GM19452 (cell line): ENCODE measurements at regions not wholly inside any gene's neighbourhood (a gene's known extent, or its start where the extent isn't known, plus 50 kb on each side); places are given as distances from the start of the nearest gene placed in this dataset.

Experiments used
- ATAC-seq: cut with Tn5 transposase; IDR thresholded peaks from one replicate; pipeline ENCODE4 v1.9.1; 2021; ENCODE audit not compliant: unreplicated experiment

DNA sequence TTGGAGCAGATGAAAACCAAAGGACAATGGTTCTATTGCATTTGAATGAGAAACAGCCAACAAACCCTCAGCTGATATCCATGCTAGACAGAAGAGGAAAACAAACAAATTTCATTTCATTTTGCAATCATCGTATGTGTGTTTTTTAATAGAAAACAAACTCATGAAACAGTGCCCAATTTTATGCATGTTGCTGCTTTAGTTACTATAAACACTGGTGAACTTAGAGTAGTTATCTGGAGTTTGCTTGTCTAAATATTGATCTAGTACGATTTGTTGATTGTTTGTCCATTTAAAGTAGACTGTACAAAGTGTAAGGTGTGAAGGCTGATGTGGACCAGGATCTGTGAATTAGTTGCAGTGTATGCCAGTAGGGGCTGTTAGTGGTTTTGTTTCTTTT lies 166.6 kb downstream of the KITLG start:
- ATAC-seq, result no peak

DNA sequence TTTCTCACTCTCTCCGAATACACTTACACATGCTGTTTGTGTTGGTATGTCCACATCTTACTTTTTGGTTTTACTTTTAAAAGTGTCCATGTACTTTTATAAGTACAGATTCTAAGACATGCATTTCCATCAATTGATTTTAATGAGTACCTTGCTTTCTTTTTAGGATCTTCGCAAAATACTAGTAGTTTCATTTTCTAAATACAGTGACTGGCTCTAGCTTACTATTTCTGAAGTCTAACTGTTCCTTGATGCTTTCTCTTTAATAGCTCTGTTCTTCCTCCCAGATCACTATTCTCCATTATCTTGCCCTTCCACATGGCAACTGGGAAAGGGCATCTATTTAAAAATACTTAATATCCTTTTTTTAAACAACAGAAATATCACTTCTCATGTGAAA lies 164.1 kb downstream of the KITLG start:
- no peak for ATAC-seq

DNA sequence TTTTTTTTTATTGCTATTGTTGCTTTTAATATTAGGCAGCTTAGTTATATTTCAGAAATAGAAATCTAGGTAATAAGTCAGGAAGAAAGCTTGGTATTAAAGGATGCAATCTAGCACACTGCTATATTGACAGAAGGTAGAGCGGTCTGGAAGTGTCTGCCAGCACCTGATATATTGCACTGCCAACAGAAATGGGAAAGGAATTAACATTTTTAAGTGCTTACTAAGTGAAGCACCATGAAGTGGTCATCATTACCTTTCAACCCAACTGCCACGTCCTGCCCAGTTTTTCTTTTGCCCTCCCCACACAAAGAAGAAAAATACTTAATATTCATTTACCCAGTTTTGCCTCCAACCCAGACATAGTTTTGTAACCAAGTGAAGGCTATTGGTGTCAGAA lies 163.5 kb downstream of the KITLG start:
- ATAC-seq, result no peak

DNA sequence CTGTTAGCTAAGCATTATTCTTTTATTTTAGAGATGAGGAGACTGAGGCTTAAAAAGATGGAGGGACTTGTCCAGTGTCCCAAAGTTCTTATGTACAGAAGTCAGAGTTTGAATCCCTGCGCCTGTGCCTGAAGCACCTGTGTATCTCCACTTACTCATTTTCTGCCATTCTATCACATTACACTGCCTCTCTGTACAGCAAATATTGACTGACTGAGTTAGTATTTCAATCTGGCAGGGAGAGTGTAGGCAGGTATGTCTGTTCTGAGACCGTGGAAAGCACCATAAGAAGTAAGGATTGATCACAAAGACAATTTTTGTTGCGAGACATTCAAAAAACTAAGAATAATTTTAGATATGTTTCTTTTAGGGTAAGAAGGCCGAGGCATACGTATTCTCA lies 162.7 kb downstream of the KITLG start:
- no peak for ATAC-seq

DNA sequence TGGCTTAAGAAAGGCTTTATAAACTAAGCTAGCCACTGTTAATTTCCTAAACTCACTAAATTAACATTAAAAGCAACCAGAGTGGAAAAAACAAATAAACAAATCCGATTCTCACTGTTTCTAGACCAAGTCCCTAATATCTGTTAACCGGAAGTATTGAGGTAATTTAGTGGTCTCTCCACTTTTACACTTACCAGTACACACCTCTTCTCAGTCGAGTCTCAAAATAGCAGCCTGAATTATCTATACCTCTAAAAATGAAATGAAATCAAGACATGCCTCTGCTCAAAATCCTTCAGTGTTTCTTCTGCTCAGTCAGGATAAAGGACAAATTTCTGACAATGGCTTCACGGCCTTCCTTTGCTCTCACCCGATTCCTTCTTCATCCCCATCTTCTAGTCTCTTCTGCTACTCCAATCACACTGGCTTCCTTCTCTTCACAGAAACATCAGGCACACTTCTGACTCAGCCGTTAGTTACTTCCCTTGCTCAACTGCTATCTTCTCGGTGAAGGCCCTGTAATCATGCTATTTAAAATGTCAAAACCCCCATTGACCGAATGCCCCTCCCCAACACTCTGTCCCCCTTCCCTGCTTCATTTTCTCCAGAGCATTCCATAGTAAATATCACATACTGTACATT lies 161.3 kb downstream of the KITLG start:
- no peak for ATAC-seq

DNA sequence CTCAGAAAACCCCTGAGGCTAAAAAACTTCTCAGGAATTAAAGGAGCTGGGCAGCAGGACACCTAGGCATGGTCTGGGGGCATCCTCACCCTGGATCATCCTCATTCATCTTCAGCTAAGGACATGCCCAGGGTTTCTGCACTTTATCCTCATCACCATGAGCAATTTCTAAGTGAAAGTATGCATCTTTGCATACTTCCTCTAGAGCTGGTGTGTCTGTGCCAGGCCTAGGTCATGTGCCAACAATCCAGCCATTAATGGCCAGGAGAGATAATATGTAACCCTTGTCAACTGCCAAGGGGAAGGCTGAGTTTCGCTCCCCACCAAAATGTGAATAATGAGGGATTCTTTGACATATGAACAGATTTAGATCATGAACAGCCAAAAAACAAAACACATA lies 160.5 kb downstream of the KITLG start:
- ATAC-seq, result no peak

DNA sequence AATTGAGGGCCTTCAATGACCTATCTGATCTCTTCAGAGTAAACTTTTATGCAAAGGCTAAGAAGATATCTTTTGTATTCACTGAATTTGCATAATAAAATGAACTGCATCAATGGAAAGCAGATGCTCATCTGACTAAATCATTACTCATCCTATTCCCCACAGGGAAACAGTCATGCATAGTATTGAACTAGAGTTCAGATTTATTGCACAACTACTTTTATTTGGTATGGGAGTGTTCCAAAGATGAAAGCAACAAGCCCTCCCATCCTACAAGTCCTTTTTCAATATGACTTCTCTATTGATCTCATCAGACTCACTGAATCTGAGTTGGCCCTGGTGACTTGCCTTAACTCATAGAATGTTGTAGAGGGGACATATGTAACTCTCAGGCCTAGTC lies 159.8 kb downstream of the KITLG start:
- no peak for ATAC-seq

DNA sequence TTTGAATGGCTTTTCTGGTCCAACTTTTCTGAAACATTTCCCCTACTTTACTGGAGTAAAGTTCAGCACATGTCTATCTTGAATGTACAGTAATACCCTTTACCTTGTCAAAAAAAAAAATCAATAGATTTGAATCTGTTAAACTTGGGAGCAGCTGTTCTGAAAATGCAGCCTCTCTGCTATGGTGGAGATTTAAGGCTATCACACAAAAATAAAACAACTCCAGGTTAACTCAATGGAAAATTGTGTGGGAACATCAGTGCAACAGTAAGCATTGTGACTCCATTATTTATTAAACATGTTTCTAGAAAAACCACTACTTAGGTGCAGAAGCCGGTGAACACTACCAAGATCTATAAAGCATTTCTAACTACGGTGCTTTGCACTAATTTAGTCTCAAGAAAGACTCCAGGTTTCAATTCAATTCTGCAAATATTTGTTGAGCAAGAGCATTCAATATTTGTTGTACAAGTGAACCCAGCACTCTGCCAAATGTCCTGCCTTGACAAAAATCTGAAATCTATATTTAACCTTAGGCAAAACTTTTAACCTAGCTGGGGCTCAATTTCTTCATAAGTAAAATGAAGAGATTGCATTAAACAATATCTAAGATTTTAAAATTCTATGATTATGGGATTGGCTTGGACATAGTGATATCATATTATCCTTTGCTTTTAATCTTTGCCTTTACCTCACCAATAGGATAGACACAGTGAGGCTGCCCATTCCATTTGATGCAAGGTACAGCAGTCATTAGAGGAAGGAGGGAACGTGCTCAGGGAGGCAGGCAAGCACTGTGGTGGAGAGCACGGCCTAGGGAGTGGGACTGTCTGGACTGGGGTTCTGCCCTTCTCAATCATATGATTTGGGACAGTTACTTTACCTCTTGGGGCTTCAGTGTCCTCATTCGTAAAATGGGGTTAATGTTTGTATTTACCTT lies 155.2 kb downstream of the KITLG start:
- ATAC-seq, result no peak

DNA sequence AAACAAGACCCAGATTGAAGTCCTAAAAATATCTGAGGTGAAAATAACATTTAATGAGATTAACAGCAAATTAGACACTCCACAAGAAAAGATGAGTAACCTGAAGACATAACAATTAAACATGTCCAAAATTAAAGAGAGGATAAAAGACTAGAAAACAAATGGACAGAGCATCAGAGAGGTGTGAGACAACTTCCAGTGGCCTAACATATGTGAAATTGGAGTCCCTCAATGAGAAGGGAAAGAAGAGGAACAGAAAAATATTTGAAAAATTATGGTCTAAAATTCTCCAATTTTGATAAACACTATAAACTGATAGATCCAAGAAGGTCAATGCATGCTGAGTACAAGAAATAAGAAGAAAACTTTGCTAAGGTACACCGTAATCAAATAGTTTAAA lies 151.9 kb downstream of the KITLG start:
- ATAC-seq, result no peak

DNA sequence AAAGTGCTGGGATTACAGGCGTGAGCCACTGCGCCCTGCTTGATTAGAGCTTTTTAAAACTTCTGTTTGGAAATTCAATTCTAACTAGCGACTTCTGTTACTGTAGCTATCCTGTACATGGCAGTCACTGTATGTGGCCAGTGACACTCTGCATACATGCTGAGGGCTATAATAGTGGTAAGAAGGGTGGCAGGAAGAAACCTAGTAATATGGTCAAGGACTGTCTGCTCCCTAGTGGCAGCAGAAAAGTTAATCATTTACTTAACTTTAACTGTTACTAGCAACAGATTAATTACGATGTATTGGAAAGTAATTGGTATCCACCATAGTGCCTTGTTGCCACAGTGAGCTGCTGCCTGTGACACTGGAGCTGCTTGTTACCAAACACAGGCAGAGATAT lies 149.0 kb downstream of the KITLG start:
- no peak for ATAC-seq

DNA sequence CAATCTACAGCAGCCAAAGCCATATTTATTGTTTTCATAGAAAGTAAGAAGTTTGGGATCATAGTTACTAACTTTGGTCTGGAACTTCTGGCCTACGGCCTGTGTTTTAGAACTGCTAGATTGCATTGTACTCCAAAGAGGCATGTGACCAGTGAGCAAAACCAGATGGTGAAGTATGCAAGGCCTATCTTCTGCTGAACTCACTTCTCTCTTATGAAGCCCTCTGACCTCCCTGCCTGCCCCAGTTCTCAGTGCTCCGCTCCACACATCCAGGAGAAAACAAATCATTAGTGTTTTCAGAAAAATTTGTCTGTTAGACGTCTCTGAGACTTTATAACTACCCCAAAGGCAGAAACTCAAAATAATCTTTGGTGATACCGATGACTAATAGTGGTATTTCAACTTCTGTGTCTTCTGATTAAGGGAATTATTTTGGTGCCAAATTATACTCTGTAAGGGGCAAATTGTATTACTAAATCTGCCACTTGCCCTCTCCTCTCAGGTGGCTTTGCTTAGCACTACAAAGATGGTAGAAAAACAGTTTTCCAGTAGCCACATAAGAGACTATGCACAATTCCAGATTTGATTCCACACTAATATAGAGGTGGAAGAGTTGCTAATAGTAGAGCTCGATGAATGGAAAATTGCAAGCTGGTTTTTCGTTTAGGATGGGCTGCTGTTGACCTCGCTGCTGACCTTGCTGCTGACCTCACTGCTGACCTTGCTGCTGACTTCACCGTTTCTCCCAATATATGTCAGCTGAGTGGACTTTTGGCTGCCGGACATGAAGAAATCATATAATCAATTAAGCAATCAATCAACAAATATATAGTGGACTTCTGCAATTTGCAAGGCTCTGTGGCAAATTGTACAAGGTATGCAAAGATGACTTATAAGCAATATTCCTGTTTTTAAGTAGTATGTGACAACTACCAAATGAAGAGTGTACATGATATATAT lies 147.5 kb downstream of the KITLG start:
- no peak for ATAC-seq

DNA sequence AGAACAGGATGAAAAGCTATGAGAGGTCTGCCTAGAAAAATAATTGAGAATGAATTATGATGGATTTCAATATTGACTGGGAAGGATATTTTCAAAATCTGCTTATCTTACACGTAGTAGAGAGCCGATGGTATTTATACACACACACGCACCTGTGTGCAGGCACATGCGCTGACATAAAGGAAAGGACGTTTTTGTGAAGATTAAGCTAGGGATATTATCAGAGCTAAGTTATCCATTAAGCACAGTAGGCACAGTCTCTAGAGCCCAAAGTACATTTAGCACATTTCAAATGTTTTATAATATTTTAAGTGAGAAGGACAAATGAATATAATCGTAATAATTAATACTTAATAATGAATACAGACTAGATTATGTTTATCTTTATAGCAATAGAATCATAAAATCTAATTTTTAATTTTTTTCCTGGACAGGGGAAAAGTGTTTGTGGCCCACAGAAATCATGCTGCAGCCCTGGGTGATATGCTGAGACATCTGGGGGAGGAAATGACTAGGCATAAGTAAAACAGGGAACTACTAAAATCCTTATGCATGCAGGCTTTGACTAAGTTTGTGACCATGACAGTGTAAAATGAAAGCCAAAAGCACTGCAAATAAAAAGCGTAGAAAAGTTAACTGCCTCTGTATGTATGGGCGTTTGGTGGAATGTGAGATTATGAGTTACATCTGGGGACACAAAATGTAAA lies 146.1 kb downstream of the KITLG start:
- ATAC-seq, result peak; percentile 67

DNA sequence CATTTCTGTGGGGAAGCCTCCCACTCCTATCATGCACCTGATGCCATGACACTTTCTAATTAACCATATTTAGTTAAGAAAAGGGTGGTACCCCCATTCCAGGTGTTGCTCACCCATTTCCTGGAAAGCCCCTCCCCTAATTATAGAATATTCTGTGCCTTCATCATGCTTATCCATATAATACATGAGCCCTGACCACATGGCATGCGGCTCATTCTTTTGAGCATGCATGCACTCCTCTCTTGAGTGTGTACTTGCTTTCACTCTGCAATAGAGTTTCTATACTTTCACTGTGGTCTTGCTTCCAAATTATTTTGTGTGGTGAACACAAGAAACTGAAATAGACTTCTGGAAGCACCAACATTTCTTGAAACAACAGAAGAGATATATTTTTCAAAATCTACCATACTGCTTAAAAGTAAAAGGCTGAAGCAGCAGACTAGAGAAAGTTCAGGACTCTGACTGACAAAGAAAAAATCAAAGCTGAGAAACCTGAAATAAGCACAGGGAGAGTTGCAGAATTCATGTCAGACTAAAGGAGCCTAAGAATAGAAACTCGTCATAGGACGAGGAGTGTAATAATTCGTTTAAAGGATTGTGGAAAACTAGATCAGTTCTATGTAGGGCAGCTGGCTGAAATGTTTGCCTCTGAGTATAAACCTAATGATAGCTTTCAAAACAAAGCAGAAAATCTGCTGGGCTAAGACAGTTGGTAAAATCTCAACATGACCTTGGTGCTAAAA lies 144.8 kb downstream of the KITLG start:
- ATAC-seq, result no peak

DNA sequence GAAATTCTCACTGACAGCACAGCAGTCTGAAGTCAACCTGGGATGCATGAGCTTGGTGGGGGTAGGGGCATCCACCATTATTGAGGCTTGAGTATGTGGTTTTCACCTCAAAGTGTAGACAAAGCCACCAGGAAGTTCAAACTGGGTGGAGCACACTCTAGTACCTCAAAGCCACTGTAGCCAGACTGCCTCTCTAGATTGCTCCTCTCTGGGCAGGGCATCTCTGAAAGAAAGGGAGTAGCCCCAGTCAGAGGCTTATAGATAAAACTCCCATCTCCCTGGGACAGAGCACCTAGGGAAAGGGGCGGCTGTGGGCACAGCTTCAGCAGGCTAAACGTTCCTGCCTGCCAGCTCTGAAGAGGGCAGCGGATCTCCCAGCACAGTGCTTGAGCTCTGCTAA lies 143.0 kb downstream of the KITLG start:
- no peak for ATAC-seq
